GM12892 (cell line): ENCODE measurements at regions not wholly inside any gene's neighbourhood (a gene's known extent, or its start where the extent isn't known, plus 50 kb on each side); places are given as distances from the start of the nearest gene placed in this dataset.

Experiments used
- POLR2A ChIP-seq: IDR thresholded peaks from 2 replicates; pipeline ENCODE4 v1.6.1; 2011; ENCODE audit warnings: low read depth, low read length, control low read depth
- POLR2AphosphoS5 ChIP-seq: IDR thresholded peaks from 2 replicates; pipeline ENCODE4 v1.6.1; 2011; ENCODE audit warnings: low read depth, low read length, control low read depth
- TAF1 ChIP-seq: IDR thresholded peaks from 2 replicates; pipeline ENCODE4 v1.6.1; 2011; ENCODE audit warnings: low read depth, mild to moderate bottlenecking, control low read depth, low read length, borderline replicate concordance

GRCh38 chr11:71106671-71107070 lies 145.7 kb downstream of the SHANK2 start:
- no peak for TF ChIP-seq POLR2A
- no peak for TF ChIP-seq POLR2AphosphoS5
- TF ChIP-seq TAF1: no peak
